Testis (tissue), 2 donors: ENCODE measurements at regions not wholly inside any gene's neighbourhood (a gene's known extent, or its start where the extent isn't known, plus 50 kb on each side); places are given as distances from the start of the nearest gene placed in this dataset.

Experiments used
- CTCF ChIP-seq, 3 experiments: fragments of 450-650 bp in 2 of 3; fragments of 200-600 bp in 1 of 3; sonication (generic) in 1 of 3; IDR thresholded peaks; one replicate each; pipeline ENCODE4 v1.5.1; 2016 to 2019; ENCODE audit warnings: antibody characterized with exemption in 3 of 3, mild to moderate bottlenecking in 2 of 3, moderate library complexity in 1 of 3
- POLR2A ChIP-seq: fragments of 450-650 bp; IDR thresholded peaks from one replicate; pipeline ENCODE4 v1.6.1; 2017; ENCODE audit warnings: antibody characterized with exemption, mild to moderate bottlenecking, moderate library complexity

- TF ChIP-seq CTCF (IDR thresholded peaks at IDR 0.05), result no peak
- TF ChIP-seq POLR2A, result no peak
Observed at GRCh38 chr3:107028086-107028485, 349.2 kb upstream of the CCDC54 start.
